ENCODE measurements at regions not wholly inside any gene's neighbourhood (a gene's known extent, or its start where the extent isn't known, plus 50 kb on each side); places are given as distances from the start of the nearest gene placed in this dataset.

DNA sequence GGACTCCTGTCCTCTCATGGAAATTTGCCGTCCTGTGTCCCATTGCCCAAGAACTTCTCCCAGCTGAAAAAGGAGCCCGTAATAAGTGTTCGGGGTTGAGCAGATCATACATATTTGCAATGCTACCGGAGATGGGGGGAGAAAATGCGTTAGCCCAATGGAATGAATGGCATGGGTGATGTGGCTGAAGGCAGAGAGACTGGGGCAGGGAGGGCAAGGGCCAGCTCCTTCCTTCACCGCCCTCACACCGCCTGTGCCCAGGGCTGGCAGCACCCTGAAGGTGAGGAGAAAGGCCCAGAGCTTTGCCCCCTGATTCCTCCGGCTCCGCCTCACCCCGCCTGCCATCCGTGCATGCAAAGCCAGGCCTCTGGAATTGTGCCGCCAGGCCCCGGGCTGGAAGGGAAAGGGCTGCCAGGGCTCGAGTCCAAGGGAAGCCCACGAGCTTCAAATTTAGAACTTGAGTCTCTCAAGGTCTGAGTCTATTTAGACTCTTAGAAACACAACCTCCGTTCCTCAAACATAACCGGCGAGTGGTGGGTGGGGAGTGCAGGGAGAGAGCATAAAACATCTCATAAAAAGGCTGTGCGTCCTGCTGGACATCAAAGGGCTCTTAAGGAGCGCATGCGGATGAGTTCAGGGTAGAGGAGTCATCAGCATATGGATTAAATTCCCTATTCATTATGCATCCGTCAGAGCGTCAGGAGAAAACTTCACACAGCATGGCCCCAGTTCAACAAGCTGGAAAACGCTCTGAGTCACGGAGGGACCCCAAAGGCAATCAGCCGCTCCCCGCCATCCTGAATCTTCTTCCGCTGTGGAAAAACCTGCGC lies 121.7 kb upstream of the GLI2 start:
- no peak overlapping the region for H3K4me3 ChIP-seq (ENCODE audit: low read depth in 1 of 2, low read length in 1 of 2)
- H3K27me3 ChIP-seq = peaks cover 5% of the 10 kb centered on the region
- H3K9me3 ChIP-seq = no peaks in the 10 kb centered on the region
- H3K4me1 ChIP-seq (ENCODE audit: control insufficient read depth in 1 of 2, insufficient read depth in 1 of 2, low read depth in 1 of 2, low read length in 1 of 2) = no peaks in the 10 kb centered on the region
- TF ChIP-seq, protein P1, sequence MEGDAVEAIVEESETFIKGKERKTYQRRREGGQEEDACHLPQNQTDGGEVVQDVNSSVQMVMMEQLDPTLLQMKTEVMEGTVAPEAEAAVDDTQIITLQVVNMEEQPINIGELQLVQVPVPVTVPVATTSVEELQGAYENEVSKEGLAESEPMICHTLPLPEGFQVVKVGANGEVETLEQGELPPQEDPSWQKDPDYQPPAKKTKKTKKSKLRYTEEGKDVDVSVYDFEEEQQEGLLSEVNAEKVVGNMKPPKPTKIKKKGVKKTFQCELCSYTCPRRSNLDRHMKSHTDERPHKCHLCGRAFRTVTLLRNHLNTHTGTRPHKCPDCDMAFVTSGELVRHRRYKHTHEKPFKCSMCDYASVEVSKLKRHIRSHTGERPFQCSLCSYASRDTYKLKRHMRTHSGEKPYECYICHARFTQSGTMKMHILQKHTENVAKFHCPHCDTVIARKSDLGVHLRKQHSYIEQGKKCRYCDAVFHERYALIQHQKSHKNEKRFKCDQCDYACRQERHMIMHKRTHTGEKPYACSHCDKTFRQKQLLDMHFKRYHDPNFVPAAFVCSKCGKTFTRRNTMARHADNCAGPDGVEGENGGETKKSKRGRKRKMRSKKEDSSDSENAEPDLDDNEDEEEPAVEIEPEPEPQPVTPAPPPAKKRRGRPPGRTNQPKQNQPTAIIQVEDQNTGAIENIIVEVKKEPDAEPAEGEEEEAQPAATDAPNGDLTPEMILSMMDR (IDR thresholded peaks at IDR 0.05) = no peak
- no peak overlapping the region for H3K27ac ChIP-seq
- H3K36me3 ChIP-seq = no peaks in the 10 kb centered on the region

- peaks cover 5% of the 10 kb centered on the region for H3K27me3 ChIP-seq
- H3K36me3 ChIP-seq = no peaks in the 10 kb centered on the region
- no peaks in the 10 kb centered on the region for H3K9me3 ChIP-seq
- peaks cover 0 to 2% of the 10 kb centered on the region in 2 experiments for H3K4me1 ChIP-seq (ENCODE audit: control insufficient read depth in 1 of 2, insufficient read depth in 1 of 2, low read depth in 1 of 2, low read length in 1 of 2)
- H3K4me3 ChIP-seq (ENCODE audit: low read depth in 1 of 2, low read length in 1 of 2) = no peak overlapping the region
- H3K27ac ChIP-seq = no peak overlapping the region
- TF ChIP-seq, protein P1 (IDR thresholded peaks at IDR 0.05) = no peak
These were observed 120.8 kb upstream of the GLI2 start for GRCh38 chr2:120614901-120615300.

- Histone ChIP-seq H3K36me3 (no peaks in the 10 kb centered on the region), H3K4me1 (ENCODE audit: control insufficient read depth in 1 of 2, insufficient read depth in 1 of 2, low read depth in 1 of 2, low read length in 1 of 2) (peaks cover 6 to 8% of the 10 kb centered on the region in 2 experiments), H3K27ac (no peak overlapping the region), H3K27me3 (peaks cover 2% of the 10 kb centered on the region), H3K9me3 (no peaks in the 10 kb centered on the region), H3K4me3 (ENCODE audit: low read depth in 1 of 2, low read length in 1 of 2) (no peak overlapping the region)
- TF ChIP-seq, protein P1 (IDR thresholded peaks at IDR 0.05) = no peak
These were observed 119.4 kb upstream of the GLI2 start for GRCh38 chr2:120616261-120616660.

DNA sequence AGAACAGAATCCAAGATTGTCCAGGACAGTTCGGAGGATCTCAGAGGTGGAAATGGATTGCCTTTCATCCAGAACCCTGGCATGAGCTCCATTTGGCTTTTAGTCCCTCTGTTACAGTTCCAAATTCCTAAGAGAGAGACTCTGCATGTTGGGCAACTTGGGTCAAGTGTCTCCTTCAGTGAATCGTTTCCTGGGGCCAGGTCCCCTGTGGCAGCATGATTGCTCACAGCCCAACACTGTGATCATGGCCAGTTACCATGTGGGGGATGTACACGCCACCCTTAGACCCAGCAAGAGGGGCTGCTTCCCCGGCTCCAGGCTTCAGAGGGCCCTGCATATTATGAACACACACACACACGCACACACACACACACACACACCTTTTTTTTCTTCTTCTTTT lies 118.6 kb upstream of the GLI2 start:
- Histone ChIP-seq H3K4me3 (ENCODE audit: low read depth in 1 of 2, low read length in 1 of 2) (no peak overlapping the region), H3K27me3 (no peaks in the 10 kb centered on the region), H3K4me1 (ENCODE audit: control insufficient read depth in 1 of 2, insufficient read depth in 1 of 2, low read depth in 1 of 2, low read length in 1 of 2) (peaks cover 6 to 8% of the 10 kb centered on the region in 2 experiments), H3K36me3 (no peaks in the 10 kb centered on the region), H3K9me3 (no peaks in the 10 kb centered on the region), H3K27ac (no peak overlapping the region)
- TF ChIP-seq, protein P1 (IDR thresholded peaks at IDR 0.05) = no peak

- no peaks in the 10 kb centered on the region for H3K36me3 ChIP-seq
- no peaks in the 10 kb centered on the region for H3K9me3 ChIP-seq
- TF ChIP-seq, protein P1 (IDR thresholded peaks at IDR 0.05) = no peak
- no peak overlapping the region for H3K27ac ChIP-seq
- H3K27me3 ChIP-seq = no peaks in the 10 kb centered on the region
- no peak overlapping the region for H3K4me3 ChIP-seq (ENCODE audit: low read depth in 1 of 2, low read length in 1 of 2)
- peaks cover 6 to 8% of the 10 kb centered on the region in 2 experiments for H3K4me1 ChIP-seq (ENCODE audit: control insufficient read depth in 1 of 2, insufficient read depth in 1 of 2, low read depth in 1 of 2, low read length in 1 of 2)
These were observed 116.8 kb upstream of the GLI2 start for GRCh38 chr2:120618830-120619229.

Measured in neutrophil (primary cell).